Natural killer cell (primary cell): ENCODE measurements at regions not wholly inside any gene's neighbourhood (a gene's known extent, or its start where the extent isn't known, plus 50 kb on each side); places are given as distances from the start of the nearest gene placed in this dataset.

ENCODE experiments used
- ATAC-seq, 3 donors: fragments of 150-1000 bp in 2 of 3; fragments of 200-7000 bp in 1 of 3; cut with Tn5 transposase; 1 replicate in 1 of 3; 2 replicates in 2 of 3; pipeline ENCODE4 v1.10.0; 2021; ENCODE audit warnings: mild to moderate bottlenecking in 2 of 3, moderate library complexity in 2 of 3
- DNase-seq, 2 donors: peaks; one replicate each; pipeline versions ENCODE4 v3.0.0 to v3.0.0-alpha.2; 2013 to 2021; ENCODE audit warnings: mixed read lengths in 1 of 2
- H3K27ac ChIP-seq: one replicate; pipeline ENCODE4 v1.5.1; 2013; ENCODE audit warnings: mild to moderate bottlenecking, low read length
- H3K27me3 ChIP-seq: one replicate; pipeline ENCODE4 v1.6.1; 2013; ENCODE audit warnings: low read length; ENCODE audit not compliant: control insufficient read depth, insufficient read depth
- H3K36me3 ChIP-seq: one replicate; pipeline ENCODE4 v1.6.1; 2013; ENCODE audit warnings: low read length; ENCODE audit not compliant: control insufficient read depth, insufficient read depth
- H3K4me1 ChIP-seq: one replicate; pipeline ENCODE4 v1.6.1; 2013; ENCODE audit warnings: low read length; ENCODE audit not compliant: control insufficient read depth, insufficient read depth
- H3K4me3 ChIP-seq: one replicate; pipeline ENCODE4 v1.5.1; 2013; ENCODE audit warnings: low read length
- H3K9me3 ChIP-seq: one replicate; pipeline ENCODE4 v1.6.1; 2013; ENCODE audit warnings: low read length; ENCODE audit not compliant: control insufficient read depth, insufficient read depth
- H3K27ac Mint-ChIP-seq, 2 donors: one replicate each; pipeline ENCODE4 v1.8.0; 2022; ENCODE audit warnings: mild to moderate bottlenecking in 2 of 2, mixed read lengths in 2 of 2, moderate library complexity in 1 of 2
- H3K27me3 Mint-ChIP-seq, 2 donors: one replicate each; pipeline ENCODE4 v1.8.0; 2022; ENCODE audit warnings: low read depth in 2 of 2, mixed read lengths in 2 of 2
- H3K36me3 Mint-ChIP-seq: one replicate; pipeline ENCODE4 v1.8.0; 2022; ENCODE audit warnings: mixed read lengths
- H3K4me1 Mint-ChIP-seq, 2 donors: one replicate each; pipeline ENCODE4 v1.8.0; 2022; ENCODE audit warnings: mixed read lengths in 2 of 2
- H3K4me3 Mint-ChIP-seq: one replicate; pipeline ENCODE4 v1.8.0; 2022; ENCODE audit warnings: mild to moderate bottlenecking, moderate library complexity, mixed read lengths
- H3K9me3 Mint-ChIP-seq, 2 donors: one replicate each; pipeline ENCODE4 v1.8.0; 2022; ENCODE audit warnings: mixed read lengths in 2 of 2
- WGBS: methylation state at CpG from one replicate; pipeline ENCODE4 v1.1.7; 2013; ENCODE audit warnings: missing lambda C conversion rate; ENCODE audit not compliant: insufficient coverage; 5-methylcytosine and 5-hydroxymethylcytosine counted together
- intact Hi-C: fragments of 100-400 bp; cut with micrococcal nuclease; formaldehyde crosslinking; loops from one replicate; pipeline ENCODE4 v1.14.2; 2022
- TF ChIP-seq, protein P1 (sequence below): fragments of 200-600 bp; IDR thresholded peaks from one replicate; pipeline ENCODE4 v1.8.0; 2022; ENCODE audit warnings: antibody characterized with exemption

DNA sequence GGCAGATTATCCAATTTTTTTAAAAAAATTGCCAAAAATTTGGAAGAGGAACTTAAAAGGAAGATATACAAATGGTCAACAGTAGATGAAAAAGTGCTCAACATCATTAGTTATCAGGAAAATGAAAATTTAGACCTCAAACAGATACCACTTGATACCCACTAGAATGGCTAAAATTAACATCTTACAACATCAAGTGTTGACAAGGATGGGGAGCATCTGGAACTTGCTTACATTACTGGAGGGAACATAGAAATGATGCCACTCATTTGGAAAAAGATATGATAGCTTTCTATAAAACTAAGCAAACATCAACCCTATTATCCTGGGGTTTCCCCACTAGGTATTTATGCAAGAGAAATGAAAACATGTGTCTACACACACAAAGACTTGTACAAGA is 284.5 kb upstream of the CHRNA7 start:
- Histone ChIP-seq H3K36me3 (no peaks in the 10 kb centered on the region), H3K9me3 (no peaks in the 10 kb centered on the region), H3K4me1 (no peaks in the 10 kb centered on the region), H3K27me3 (no peaks in the 10 kb centered on the region), H3K27ac (no peak overlapping the region), H3K4me3 (no peak overlapping the region)
- ATAC-seq = no peak
- TF ChIP-seq, protein P1, sequence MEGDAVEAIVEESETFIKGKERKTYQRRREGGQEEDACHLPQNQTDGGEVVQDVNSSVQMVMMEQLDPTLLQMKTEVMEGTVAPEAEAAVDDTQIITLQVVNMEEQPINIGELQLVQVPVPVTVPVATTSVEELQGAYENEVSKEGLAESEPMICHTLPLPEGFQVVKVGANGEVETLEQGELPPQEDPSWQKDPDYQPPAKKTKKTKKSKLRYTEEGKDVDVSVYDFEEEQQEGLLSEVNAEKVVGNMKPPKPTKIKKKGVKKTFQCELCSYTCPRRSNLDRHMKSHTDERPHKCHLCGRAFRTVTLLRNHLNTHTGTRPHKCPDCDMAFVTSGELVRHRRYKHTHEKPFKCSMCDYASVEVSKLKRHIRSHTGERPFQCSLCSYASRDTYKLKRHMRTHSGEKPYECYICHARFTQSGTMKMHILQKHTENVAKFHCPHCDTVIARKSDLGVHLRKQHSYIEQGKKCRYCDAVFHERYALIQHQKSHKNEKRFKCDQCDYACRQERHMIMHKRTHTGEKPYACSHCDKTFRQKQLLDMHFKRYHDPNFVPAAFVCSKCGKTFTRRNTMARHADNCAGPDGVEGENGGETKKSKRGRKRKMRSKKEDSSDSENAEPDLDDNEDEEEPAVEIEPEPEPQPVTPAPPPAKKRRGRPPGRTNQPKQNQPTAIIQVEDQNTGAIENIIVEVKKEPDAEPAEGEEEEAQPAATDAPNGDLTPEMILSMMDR = no peak
- peaks cover 4 to 12% of the 10 kb centered on the region in 2 donors for H3K9me3 Mint-ChIP-seq
- H3K27ac Mint-ChIP-seq = no peak overlapping the region
- DNase-seq = no peak
- H3K4me3 Mint-ChIP-seq = no peak overlapping the region
- no peaks in the 10 kb centered on the region for H3K4me1 Mint-ChIP-seq
- H3K36me3 Mint-ChIP-seq = peaks cover 17% of the 10 kb centered on the region
- intact Hi-C loops = no loop called here
- peaks cover 12 to 45% of the 10 kb centered on the region in 2 donors for H3K27me3 Mint-ChIP-seq

DNA sequence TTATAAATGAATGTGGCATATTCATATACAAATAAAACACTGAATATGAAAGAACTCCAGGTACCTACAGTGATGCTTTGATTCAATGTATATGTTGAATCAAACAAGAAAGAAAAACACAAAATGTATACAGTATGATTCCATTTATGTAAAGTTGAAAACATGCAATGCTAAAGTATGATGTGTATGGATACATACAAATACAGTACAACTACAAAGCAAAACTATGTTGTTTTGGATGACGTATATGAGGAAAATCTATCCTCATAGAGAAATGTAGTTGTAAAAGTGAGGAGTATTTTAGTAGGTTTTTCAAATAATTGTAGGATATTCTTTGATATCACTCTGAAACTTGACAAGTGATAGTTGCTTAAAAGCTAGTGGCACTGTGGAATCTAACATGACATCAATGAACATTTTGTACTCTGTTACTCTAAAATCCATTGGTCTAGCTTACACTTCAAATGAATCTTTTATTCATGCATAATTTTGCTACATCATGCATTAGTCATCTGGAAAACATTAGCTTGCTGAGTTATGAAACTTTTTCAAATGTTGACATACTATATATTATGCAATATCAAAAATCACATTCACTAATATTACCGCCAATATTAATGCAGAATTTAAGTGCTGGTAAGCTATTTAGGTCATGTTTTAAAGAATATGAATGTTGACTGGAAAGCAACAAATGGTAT is 278.1 kb upstream of the CHRNA7 start:
- H3K27me3 Mint-ChIP-seq = peaks cover 9 to 30% of the 10 kb centered on the region in 2 donors
- no peak overlapping the region for H3K4me3 Mint-ChIP-seq
- Histone ChIP-seq H3K27me3 (no peaks in the 10 kb centered on the region), H3K27ac (no peak overlapping the region), H3K4me1 (no peaks in the 10 kb centered on the region), H3K36me3 (no peaks in the 10 kb centered on the region), H3K9me3 (no peaks in the 10 kb centered on the region), H3K4me3 (no peak overlapping the region)
- H3K36me3 Mint-ChIP-seq = no peaks in the 10 kb centered on the region
- no peak for DNase-seq
- intact Hi-C loops = no loop called here
- H3K27ac Mint-ChIP-seq = no peak overlapping the region
- peaks cover 0 to 2% of the 10 kb centered on the region in 2 donors for H3K9me3 Mint-ChIP-seq
- WGBS = no CpG with 5 or more reads among the region's 2 CpGs
- no peaks in the 10 kb centered on the region for H3K4me1 Mint-ChIP-seq
- no peak for ATAC-seq
- TF ChIP-seq, protein P1 = no peak

DNA sequence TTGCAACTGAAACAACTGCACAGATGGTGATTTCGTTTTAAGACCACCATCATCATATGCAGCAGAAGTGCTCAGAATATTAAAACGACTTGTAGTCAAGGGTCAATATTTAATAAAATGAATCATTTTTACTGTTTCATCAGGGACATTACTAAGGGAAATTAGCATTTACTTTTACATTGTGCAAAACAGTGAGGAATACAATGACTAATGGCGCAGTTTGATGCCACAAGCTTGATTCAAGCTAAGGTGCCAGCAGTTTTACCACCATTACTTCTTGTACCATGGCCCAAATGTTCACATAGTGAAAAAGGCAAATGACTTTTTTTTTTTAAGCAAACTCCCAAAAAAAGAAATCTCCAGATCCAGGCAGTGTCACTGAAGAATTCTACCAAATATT is 277.4 kb upstream of the CHRNA7 start:
- Mint-ChIP-seq H3K36me3 (no peaks in the 10 kb centered on the region), H3K9me3 (peaks cover 0 to 2% of the 10 kb centered on the region in 2 donors), H3K27me3 (peaks cover 9 to 23% of the 10 kb centered on the region in 2 donors), H3K27ac (no peak overlapping the region), H3K4me3 (no peak overlapping the region), H3K4me1 (peaks cover 1 to 2% of the 10 kb centered on the region in 2 donors)
- 83% methylated on average over 3 of the region's 3 CpGs for WGBS
- Histone ChIP-seq H3K36me3 (no peaks in the 10 kb centered on the region), H3K9me3 (no peaks in the 10 kb centered on the region), H3K27ac (no peak overlapping the region), H3K27me3 (no peaks in the 10 kb centered on the region), H3K4me1 (no peaks in the 10 kb centered on the region), H3K4me3 (no peak overlapping the region)
- no peak for ATAC-seq
- no peak for DNase-seq
- TF ChIP-seq, protein P1 = no peak
- intact Hi-C loops = no loop called here

DNA sequence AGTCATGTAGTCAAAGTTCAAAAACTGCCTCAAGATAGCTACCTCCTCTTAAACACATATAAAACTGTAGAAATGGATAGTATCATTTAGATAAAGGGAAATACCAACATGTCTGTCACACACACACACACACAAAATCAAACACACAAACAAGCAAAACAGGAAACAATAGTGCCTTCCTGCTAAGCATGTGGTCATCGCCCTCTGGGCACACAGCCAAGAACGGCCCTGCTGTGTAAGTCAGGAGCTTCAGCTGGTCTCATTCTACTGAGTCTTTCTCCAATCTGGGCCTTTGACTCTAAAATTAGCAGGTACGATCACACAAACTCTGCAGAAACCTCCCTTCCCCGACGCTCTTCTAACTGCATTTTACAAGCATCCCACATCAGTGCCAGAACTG is 272.2 kb upstream of the CHRNA7 start:
- H3K9me3 Mint-ChIP-seq = peaks cover 0 to 4% of the 10 kb centered on the region in 2 donors
- H3K27ac Mint-ChIP-seq = no peak overlapping the region
- TF ChIP-seq, protein P1 = no peak
- peaks cover 4% of the 10 kb centered on the region for H3K4me1 ChIP-seq
- no peak overlapping the region for H3K4me3 ChIP-seq
- intact Hi-C loops = no loop called here
- no peaks in the 10 kb centered on the region for H3K9me3 ChIP-seq
- WGBS = 29% methylated on average over 5 of the region's 5 CpGs
- H3K36me3 Mint-ChIP-seq = no peaks in the 10 kb centered on the region
- H3K27me3 Mint-ChIP-seq = peaks cover 20 to 52% of the 10 kb centered on the region in 2 donors
- H3K4me3 Mint-ChIP-seq = no peak overlapping the region
- H3K27ac ChIP-seq = no peak overlapping the region
- peaks cover 8 to 11% of the 10 kb centered on the region in 2 donors for H3K4me1 Mint-ChIP-seq
- DNase-seq = peak in 1 of 2 donors; percentile 9
- H3K27me3 ChIP-seq = no peaks in the 10 kb centered on the region
- H3K36me3 ChIP-seq = no peaks in the 10 kb centered on the region
- ATAC-seq = peak in 1 of 3 donors; percentile 47
